ENCODE measurements at regions not wholly inside any gene's neighbourhood (a gene's known extent, or its start where the extent isn't known, plus 50 kb on each side); places are given as distances from the start of the nearest gene placed in this dataset.

GRCh38 chr12:76713986-76714385, 49.9 kb upstream of the ZDHHC17 start:
- Histone ChIP-seq H3K9me3 (no peaks in the 10 kb centered on the region), H3K27me3 (no peaks in the 10 kb centered on the region), H3K36me3 (no peaks in the 10 kb centered on the region), H3K4me1 (peaks cover 0 to 5% (median 0%) of the 10 kb centered on the region in 12 donors), H3K27ac (no peak overlapping the region), H3K4me3 (no peak overlapping the region)
- intact Hi-C loops (cut with DNase I): loop anchor here in 1 of 10 donors (5.0 kb wide), 1 partner anchor 33 kb away; no protein-coding TSS in a partner anchor
- DNase-seq (no peak), ATAC-seq (no peak)
- TF ChIP-seq CTCF (IDR thresholded peaks at IDR 0.05) (no peak), POLR2A (IDR thresholded peaks at IDR 0.05) (no peak)
